HT-29 (cell line): ENCODE measurements at regions not wholly inside any gene's neighbourhood (a gene's known extent, or its start where the extent isn't known, plus 50 kb on each side); places are given as distances from the start of the nearest gene placed in this dataset.

ENCODE experiments used
- DNase-seq: peaks from one replicate; pipeline ENCODE4 v3.0.0-alpha.2; 2015; ENCODE audit warnings: low spot score

- DNase-seq, result peak; percentile 86
Observed at GRCh38 chr11:70650075-70650909, 252.0 kb downstream of the CTTN start.

- DNase-seq, result no peak
Observed at GRCh38 chr11:70651031-70651430, 252.7 kb downstream of the CTTN start.

GRCh38 chr11:70654016-70654415, 255.7 kb downstream of the CTTN start:
- no peak for DNase-seq

- DNase-seq, result no peak
Observed at GRCh38 chr11:70655816-70656215, 257.5 kb downstream of the CTTN start.

- DNase-seq, result no peak
Observed at GRCh38 chr11:70656252-70656651, 257.9 kb downstream of the CTTN start.

- no peak for DNase-seq
Observed at GRCh38 chr11:70660059-70660888, 261.9 kb downstream of the CTTN start.

GRCh38 chr11:70660889-70661197, 262.5 kb downstream of the CTTN start:
- DNase-seq, result no peak

- DNase-seq, result no peak
Observed at GRCh38 chr11:70661761-70662501, 263.6 kb downstream of the CTTN start.

- DNase-seq, result no peak
Observed at GRCh38 chr11:70662691-70663098, 264.4 kb downstream of the CTTN start.

GRCh38 chr11:70663815-70664214, 265.5 kb downstream of the CTTN start:
- no peak for DNase-seq

- no peak for DNase-seq
Observed at GRCh38 chr11:70666311-70666710, 268.0 kb downstream of the CTTN start.

GRCh38 chr11:70667767-70668166, 269.4 kb downstream of the CTTN start:
- no peak for DNase-seq

GRCh38 chr11:70668204-70669202, 270.2 kb downstream of the CTTN start:
- DNase-seq, result no peak

GRCh38 chr11:70669281-70669680, 271.0 kb downstream of the CTTN start:
- no peak for DNase-seq

- DNase-seq, result no peak
Observed at GRCh38 chr11:70669871-70670675, 271.7 kb downstream of the CTTN start.

GRCh38 chr11:70670676-70671034, 272.3 kb downstream of the CTTN start:
- DNase-seq, result no peak

- DNase-seq, result no peak
Observed at GRCh38 chr11:70671083-70671482, 272.8 kb downstream of the CTTN start.

GRCh38 chr11:70671611-70672010, 273.3 kb downstream of the CTTN start:
- DNase-seq, result no peak

- DNase-seq, result no peak
Observed at GRCh38 chr11:70672991-70673653, 274.8 kb downstream of the CTTN start.

GRCh38 chr11:70674605-70675004, 276.3 kb downstream of the CTTN start:
- DNase-seq, result no peak
